ENCODE measurements at regions not wholly inside any gene's neighbourhood (a gene's known extent, or its start where the extent isn't known, plus 50 kb on each side); places are given as distances from the start of the nearest gene placed in this dataset.

GRCh38 chr3:170697908-170698307 lies 112.0 kb upstream of the SLC7A14 start:
- TF ChIP-seq, protein P1, sequence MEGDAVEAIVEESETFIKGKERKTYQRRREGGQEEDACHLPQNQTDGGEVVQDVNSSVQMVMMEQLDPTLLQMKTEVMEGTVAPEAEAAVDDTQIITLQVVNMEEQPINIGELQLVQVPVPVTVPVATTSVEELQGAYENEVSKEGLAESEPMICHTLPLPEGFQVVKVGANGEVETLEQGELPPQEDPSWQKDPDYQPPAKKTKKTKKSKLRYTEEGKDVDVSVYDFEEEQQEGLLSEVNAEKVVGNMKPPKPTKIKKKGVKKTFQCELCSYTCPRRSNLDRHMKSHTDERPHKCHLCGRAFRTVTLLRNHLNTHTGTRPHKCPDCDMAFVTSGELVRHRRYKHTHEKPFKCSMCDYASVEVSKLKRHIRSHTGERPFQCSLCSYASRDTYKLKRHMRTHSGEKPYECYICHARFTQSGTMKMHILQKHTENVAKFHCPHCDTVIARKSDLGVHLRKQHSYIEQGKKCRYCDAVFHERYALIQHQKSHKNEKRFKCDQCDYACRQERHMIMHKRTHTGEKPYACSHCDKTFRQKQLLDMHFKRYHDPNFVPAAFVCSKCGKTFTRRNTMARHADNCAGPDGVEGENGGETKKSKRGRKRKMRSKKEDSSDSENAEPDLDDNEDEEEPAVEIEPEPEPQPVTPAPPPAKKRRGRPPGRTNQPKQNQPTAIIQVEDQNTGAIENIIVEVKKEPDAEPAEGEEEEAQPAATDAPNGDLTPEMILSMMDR (IDR thresholded peaks at IDR 0.05) = no peak

- TF ChIP-seq, protein P1 (IDR thresholded peaks at IDR 0.05) = no peak
These were observed 111.3 kb upstream of the SLC7A14 start for GRCh38 chr3:170697131-170697530.

DNA sequence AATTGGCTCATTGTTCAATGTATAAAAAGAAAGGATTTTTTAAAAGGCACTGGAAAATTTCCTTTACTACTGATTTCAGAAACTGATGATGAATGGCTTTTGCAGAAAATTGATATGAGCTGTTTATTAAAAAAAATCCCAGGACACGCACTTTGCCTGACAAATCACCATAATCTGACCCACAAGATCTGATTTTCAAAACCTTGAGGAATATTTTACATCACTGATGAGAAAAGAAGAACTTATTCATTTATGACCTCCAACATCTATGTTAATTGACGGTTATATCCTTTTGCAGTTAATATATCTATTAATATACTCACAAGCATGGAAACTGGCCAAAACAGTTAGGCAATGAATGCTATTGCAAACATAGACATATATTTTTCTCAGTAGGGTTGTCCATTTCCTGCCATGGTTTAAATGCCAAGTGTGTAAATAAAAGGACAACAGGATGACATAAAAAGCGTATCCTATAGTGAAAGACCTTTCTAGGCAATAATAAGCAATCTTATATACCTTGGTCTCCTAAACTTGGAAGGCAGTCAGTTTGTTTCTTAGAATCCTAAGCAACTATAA lies 109.7 kb upstream of the SLC7A14 start:
- TF ChIP-seq, protein P1 (IDR thresholded peaks at IDR 0.05) = no peak

DNA sequence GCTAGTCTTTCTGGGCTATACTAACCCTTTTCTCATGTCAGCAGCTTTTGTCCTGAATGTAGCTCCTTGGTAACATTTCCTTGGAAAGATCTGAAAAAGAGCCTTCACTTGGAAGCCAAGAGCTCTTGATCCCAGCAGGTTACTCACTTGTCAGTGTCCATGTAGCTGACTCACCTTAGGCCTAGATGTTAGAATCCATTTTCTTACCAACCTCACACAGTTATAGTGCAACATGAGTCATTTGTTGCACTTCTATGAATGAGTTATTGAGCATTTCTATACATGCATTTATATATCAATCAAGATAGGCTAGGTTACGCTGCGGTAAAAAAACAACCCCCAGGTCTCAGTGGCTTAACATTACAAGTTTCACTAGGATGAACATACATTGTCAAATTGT lies 106.8 kb upstream of the SLC7A14 start:
- TF ChIP-seq, protein P1 (IDR thresholded peaks at IDR 0.05) = no peak

DNA sequence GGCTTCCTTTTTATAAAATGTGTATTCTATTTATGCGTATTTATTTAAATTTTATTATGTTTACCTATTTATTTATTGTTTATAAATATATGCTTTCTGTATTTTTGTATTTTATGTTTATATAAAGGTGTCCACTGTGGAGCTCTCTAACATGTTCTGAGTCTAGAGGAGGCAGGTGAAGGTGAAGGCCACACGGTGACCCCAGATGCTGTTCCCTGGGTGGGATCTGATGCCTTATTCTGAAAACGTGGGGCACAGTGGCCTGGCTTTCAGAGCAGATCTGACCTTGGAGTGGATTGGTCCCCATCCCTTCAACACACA lies 104.7 kb upstream of the SLC7A14 start:
- TF ChIP-seq, protein P1 (IDR thresholded peaks at IDR 0.05) = no peak

DNA sequence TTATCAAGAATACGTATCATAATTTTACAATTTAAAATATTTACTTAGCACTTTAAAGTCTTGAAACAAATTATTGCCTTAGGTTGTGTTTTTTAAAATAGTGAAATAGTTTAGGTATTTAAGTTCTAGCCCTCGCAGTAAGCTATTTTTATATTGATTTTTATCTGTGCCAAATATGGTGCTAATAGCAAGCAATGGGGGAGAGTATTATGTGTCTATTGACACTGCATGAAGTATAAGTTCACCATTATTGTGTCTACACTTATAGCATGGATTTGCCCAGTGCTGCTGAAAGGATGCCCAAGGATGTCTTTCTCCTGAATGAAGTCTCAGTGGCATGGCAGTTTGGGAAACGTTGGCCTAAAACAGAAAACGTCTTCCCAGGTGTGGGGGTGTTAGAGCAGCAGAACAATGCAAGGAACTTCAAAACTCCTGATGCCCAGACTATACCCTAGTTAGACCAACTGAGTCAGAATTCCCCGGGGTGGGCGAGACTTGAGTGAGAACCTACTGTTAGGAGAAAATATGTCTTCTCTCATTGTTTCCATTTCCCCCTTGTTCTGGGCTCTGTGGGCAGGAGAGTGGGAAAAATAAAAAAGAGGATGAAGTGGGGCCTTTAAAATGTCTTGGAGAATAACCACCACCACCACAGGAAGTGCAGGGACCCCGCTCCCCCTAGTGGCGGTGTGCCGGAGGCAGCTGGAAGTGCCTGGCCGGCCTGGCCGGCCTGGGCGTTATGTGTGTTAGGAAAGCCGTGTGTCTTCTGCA lies 104.2 kb upstream of the SLC7A14 start:
- TF ChIP-seq, protein P1 (IDR thresholded peaks at IDR 0.05) = peak; percentile 87

DNA sequence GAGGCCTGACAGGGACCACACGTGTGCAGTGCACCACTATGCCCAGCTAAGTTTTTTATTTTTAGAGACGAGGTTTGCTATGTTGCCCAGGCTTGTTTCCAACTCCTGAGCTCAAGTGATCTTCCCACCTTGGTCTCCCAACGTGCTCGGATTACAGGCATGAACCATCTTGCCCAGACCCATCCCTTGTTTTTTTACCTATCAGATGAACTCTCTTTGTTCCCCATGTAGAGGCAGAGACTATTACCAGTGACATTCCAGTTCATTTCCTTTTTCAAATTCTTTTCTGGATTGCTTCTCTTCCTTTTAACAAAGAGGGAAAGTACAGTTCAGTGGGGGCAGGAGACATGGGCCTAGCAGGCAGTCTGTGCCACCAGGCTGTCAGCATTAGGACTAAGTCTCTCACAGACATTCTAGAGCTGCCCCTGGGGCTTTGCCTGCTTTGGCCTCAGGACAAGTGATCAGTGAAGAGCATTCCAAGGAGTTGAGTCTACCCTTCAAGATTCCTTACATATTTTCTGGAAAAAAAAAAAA lies 103.5 kb upstream of the SLC7A14 start:
- TF ChIP-seq, protein P1 (IDR thresholded peaks at IDR 0.05) = no peak

Data from LNCAP (cell line).